Muscle of back (tissue), 3 donors: ENCODE measurements at regions not wholly inside any gene's neighbourhood (a gene's known extent, or its start where the extent isn't known, plus 50 kb on each side); places are given as distances from the start of the nearest gene placed in this dataset.

Experiments used
- DNase-seq, 3 donors: peaks; one replicate each; pipeline versions ENCODE4 v3.0.0 to v3.0.0-alpha.2; 2013

GRCh38 chrX:69362856-69363255 lies 141.3 kb upstream of the NALF2 start:
- DNase-seq, result peak; percentile 42 to 68 (median 65)

- peak in 1 of 3 donors; percentile 23 for DNase-seq
Measured at GRCh38 chrX:69362354-69362753, 141.8 kb upstream of the NALF2 start.

GRCh38 chrX:69361311-69361845 lies 142.7 kb upstream of the NALF2 start:
- peak; percentile 46 to 73 (median 58) for DNase-seq

GRCh38 chrX:69357317-69357716 lies 146.8 kb upstream of the NALF2 start:
- peak; percentile 39 to 88 (median 71) for DNase-seq

GRCh38 chrX:69324851-69325250 lies 159.6 kb upstream of the PJA1 start:
- DNase-seq, result no peak

- peak in 1 of 3 donors; percentile 48 for DNase-seq
Measured at GRCh38 chrX:69323786-69324720, 158.8 kb upstream of the PJA1 start.

- no peak for DNase-seq
Measured at GRCh38 chrX:69321789-69322188, 156.5 kb upstream of the PJA1 start.

- DNase-seq, result no peak
Measured at GRCh38 chrX:69321006-69321655, 155.9 kb upstream of the PJA1 start.

- DNase-seq, result no peak
Measured at GRCh38 chrX:69320116-69320515, 154.9 kb upstream of the PJA1 start.

GRCh38 chrX:69319376-69319775 lies 154.1 kb upstream of the PJA1 start:
- no peak for DNase-seq

- DNase-seq, result no peak
Measured at GRCh38 chrX:69318651-69319340, 153.5 kb upstream of the PJA1 start.

GRCh38 chrX:69317721-69318120 lies 152.5 kb upstream of the PJA1 start:
- no peak for DNase-seq

GRCh38 chrX:69314436-69315348 lies 149.4 kb upstream of the PJA1 start:
- peak in 2 of 3 donors; percentile 16 to 51 for DNase-seq

- DNase-seq, result no peak
Measured at GRCh38 chrX:69313617-69314290, 148.5 kb upstream of the PJA1 start.

GRCh38 chrX:69311936-69312670 lies 146.8 kb upstream of the PJA1 start:
- DNase-seq, result no peak

- DNase-seq, result no peak
Measured at GRCh38 chrX:69309074-69309792, 144.0 kb upstream of the PJA1 start.

GRCh38 chrX:69307756-69308155 lies 142.5 kb upstream of the PJA1 start:
- no peak for DNase-seq

GRCh38 chrX:69307029-69307428 lies 141.8 kb upstream of the PJA1 start:
- DNase-seq, result no peak

- no peak for DNase-seq
Measured at GRCh38 chrX:69306063-69306404, 140.8 kb upstream of the PJA1 start.
